ENCODE measurements at regions not wholly inside any gene's neighbourhood (a gene's known extent, or its start where the extent isn't known, plus 50 kb on each side); places are given as distances from the start of the nearest gene placed in this dataset.

GRCh38 chr7:117941138-117941810 lies 68.0 kb upstream of the CTTNBP2 start:
- no peaks in the 10 kb centered on the region for H3K27me3 ChIP-seq (ENCODE audit: control insufficient read depth in 4 of 4, insufficient read depth in 4 of 4, low read length in 3 of 4)
- no peak overlapping the region for H3K9ac ChIP-seq (ENCODE audit: low read depth in 1 of 2, low read length in 2 of 2)
- H3K4me3 ChIP-seq (ENCODE audit: low read depth in 1 of 3, low read length in 3 of 3): no peak overlapping the region
- no peak for DNase-seq (ENCODE audit: low spot score)
- H3K9me3 ChIP-seq (ENCODE audit: control insufficient read depth in 4 of 4, low read length in 3 of 4): peaks cover 0 to 2% (median 0%) of the 10 kb centered on the region in 4 donors
- WGBS: 93% methylated on average over 4 of the region's 4 CpGs
- H3K4me1 ChIP-seq (ENCODE audit: control insufficient read depth in 4 of 4, insufficient read depth in 4 of 4, low read length in 3 of 4): peaks cover 0 to 4% (median 1%) of the 10 kb centered on the region in 4 donors
- TF ChIP-seq HNF4A (conservative IDR thresholded peaks at IDR 0.05) (no peak), FOXA1 (IDR thresholded peaks at IDR 0.05) (no peak), ZBTB33 (IDR thresholded peaks at IDR 0.05) (no peak), EGR1 (IDR thresholded peaks at IDR 0.05; ENCODE audit: low read depth in 2 of 2) (no peak), GABPA (IDR thresholded peaks at IDR 0.05 in 1 of 2, conservative IDR thresholded peaks at IDR 0.05 in 1 of 2) (no peak), JUND (IDR thresholded peaks at IDR 0.05) (no peak), SP1 (IDR thresholded peaks at IDR 0.05) (no peak), YY1 (IDR thresholded peaks at IDR 0.05) (no peak), RXRA (IDR thresholded peaks at IDR 0.05) (no peak), FOXA2 (IDR thresholded peaks at IDR 0.05) (no peak), RAD21 (IDR thresholded peaks at IDR 0.05) (no peak), MAX (IDR thresholded peaks at IDR 0.05) (no peak), NR2F2 (IDR thresholded peaks at IDR 0.05) (no peak)
- TF ChIP-seq, protein P1, sequence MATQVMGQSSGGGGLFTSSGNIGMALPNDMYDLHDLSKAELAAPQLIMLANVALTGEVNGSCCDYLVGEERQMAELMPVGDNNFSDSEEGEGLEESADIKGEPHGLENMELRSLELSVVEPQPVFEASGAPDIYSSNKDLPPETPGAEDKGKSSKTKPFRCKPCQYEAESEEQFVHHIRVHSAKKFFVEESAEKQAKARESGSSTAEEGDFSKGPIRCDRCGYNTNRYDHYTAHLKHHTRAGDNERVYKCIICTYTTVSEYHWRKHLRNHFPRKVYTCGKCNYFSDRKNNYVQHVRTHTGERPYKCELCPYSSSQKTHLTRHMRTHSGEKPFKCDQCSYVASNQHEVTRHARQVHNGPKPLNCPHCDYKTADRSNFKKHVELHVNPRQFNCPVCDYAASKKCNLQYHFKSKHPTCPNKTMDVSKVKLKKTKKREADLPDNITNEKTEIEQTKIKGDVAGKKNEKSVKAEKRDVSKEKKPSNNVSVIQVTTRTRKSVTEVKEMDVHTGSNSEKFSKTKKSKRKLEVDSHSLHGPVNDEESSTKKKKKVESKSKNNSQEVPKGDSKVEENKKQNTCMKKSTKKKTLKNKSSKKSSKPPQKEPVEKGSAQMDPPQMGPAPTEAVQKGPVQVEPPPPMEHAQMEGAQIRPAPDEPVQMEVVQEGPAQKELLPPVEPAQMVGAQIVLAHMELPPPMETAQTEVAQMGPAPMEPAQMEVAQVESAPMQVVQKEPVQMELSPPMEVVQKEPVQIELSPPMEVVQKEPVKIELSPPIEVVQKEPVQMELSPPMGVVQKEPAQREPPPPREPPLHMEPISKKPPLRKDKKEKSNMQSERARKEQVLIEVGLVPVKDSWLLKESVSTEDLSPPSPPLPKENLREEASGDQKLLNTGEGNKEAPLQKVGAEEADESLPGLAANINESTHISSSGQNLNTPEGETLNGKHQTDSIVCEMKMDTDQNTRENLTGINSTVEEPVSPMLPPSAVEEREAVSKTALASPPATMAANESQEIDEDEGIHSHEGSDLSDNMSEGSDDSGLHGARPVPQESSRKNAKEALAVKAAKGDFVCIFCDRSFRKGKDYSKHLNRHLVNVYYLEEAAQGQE (IDR thresholded peaks at IDR 0.05): no peak
- TF ChIP-seq, protein P2, sequence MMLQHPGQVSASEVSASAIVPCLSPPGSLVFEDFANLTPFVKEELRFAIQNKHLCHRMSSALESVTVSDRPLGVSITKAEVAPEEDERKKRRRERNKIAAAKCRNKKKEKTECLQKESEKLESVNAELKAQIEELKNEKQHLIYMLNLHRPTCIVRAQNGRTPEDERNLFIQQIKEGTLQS (IDR thresholded peaks at IDR 0.05): no peak
- TF ChIP-seq, protein P3, sequence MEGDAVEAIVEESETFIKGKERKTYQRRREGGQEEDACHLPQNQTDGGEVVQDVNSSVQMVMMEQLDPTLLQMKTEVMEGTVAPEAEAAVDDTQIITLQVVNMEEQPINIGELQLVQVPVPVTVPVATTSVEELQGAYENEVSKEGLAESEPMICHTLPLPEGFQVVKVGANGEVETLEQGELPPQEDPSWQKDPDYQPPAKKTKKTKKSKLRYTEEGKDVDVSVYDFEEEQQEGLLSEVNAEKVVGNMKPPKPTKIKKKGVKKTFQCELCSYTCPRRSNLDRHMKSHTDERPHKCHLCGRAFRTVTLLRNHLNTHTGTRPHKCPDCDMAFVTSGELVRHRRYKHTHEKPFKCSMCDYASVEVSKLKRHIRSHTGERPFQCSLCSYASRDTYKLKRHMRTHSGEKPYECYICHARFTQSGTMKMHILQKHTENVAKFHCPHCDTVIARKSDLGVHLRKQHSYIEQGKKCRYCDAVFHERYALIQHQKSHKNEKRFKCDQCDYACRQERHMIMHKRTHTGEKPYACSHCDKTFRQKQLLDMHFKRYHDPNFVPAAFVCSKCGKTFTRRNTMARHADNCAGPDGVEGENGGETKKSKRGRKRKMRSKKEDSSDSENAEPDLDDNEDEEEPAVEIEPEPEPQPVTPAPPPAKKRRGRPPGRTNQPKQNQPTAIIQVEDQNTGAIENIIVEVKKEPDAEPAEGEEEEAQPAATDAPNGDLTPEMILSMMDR (IDR thresholded peaks at IDR 0.05; ENCODE audit: low read depth, low read length, missing input control): no peak
- no peak overlapping the region for H3K27ac ChIP-seq (ENCODE audit: low read depth in 1 of 2, low read length in 2 of 2)
- H3K36me3 ChIP-seq (ENCODE audit: control insufficient read depth in 4 of 4, insufficient read depth in 3 of 4, low read depth in 1 of 4, low read length in 3 of 4): no peaks in the 10 kb centered on the region

All from liver (tissue), 8 donors.